H9 (cell line): ENCODE measurements at regions not wholly inside any gene's neighbourhood (a gene's known extent, or its start where the extent isn't known, plus 50 kb on each side); places are given as distances from the start of the nearest gene placed in this dataset.

Experiments
- DNase-seq: peaks from one replicate; pipeline ENCODE4 v3.0.0-alpha.2; 2017
- H2AFZ ChIP-seq: one replicate; pipeline ENCODE4 v1.6.1; 2013; ENCODE audit warnings: mild to moderate bottlenecking, low read length, control low read depth, moderate library complexity
- H2AK5ac ChIP-seq: 2 replicates; pipeline ENCODE4 v1.6.1; 2013; ENCODE audit warnings: low read length, control low read depth, mixed read lengths; ENCODE audit not compliant: insufficient read length
- H2BK120ac ChIP-seq: one replicate; pipeline ENCODE4 v1.6.1; 2013; ENCODE audit warnings: low read depth, mild to moderate bottlenecking, low read length, control low read depth, inconsistent platforms; ENCODE audit not compliant: poor library complexity, severe bottlenecking
- H2BK12ac ChIP-seq: 2 replicates; pipeline ENCODE4 v1.6.1; 2013; ENCODE audit warnings: low read length, control low read depth, mixed read lengths, low read depth; ENCODE audit not compliant: insufficient read length
- H2BK15ac ChIP-seq: 2 replicates; pipeline ENCODE4 v1.6.1; 2013; ENCODE audit warnings: low read depth, low read length, control low read depth
- H2BK20ac ChIP-seq: one replicate; pipeline ENCODE4 v1.6.1; 2013; ENCODE audit warnings: low read depth, mild to moderate bottlenecking, low read length, control low read depth, inconsistent platforms; ENCODE audit not compliant: poor library complexity, severe bottlenecking
- H2BK5ac ChIP-seq: 2 replicates; pipeline ENCODE4 v1.6.1; 2013; ENCODE audit warnings: low read length, control low read depth, mixed read lengths; ENCODE audit not compliant: insufficient read length
- H3K14ac ChIP-seq: 2 replicates; pipeline ENCODE4 v1.6.1; 2013; ENCODE audit warnings: low read length, control low read depth; ENCODE audit not compliant: insufficient read depth
- H3K18ac ChIP-seq: 2 replicates; pipeline ENCODE4 v1.6.1; 2013; ENCODE audit warnings: low read depth, mild to moderate bottlenecking, mixed read lengths, low read length, control low read depth; ENCODE audit not compliant: insufficient read length
- H3K23ac ChIP-seq: 2 replicates; pipeline ENCODE4 v1.6.1; 2013; ENCODE audit warnings: low read length, control low read depth, mixed read lengths, low read depth; ENCODE audit not compliant: insufficient read length
- H3K23me2 ChIP-seq: 2 replicates; pipeline ENCODE4 v1.6.1; 2013; ENCODE audit warnings: low read depth, mild to moderate bottlenecking, mixed read lengths, low read length, control low read depth; ENCODE audit not compliant: insufficient read length, poor library complexity, severe bottlenecking
- H3K27ac ChIP-seq: 2 replicates; pipeline ENCODE4 v1.5.1; 2013; ENCODE audit warnings: low read length, control low read depth, mixed read lengths, low read depth; ENCODE audit not compliant: insufficient read length
- H3K27me3 ChIP-seq: 2 replicates; pipeline ENCODE4 v1.6.1; 2013; ENCODE audit warnings: low read length, control low read depth, inconsistent platforms; ENCODE audit not compliant: insufficient read depth
- H3K4ac ChIP-seq: 2 replicates; pipeline ENCODE4 v1.6.1; 2013; ENCODE audit warnings: low read depth, mild to moderate bottlenecking, control low read depth, inconsistent platforms, low read length, moderate library complexity
- H3K4me1 ChIP-seq: 2 replicates; pipeline ENCODE4 v1.6.1; 2013; ENCODE audit warnings: low read length, control low read depth, inconsistent platforms; ENCODE audit not compliant: insufficient read depth
- H3K4me2 ChIP-seq: 2 replicates; pipeline ENCODE4 v1.6.1; 2013; ENCODE audit warnings: low read length, control low read depth, mixed read lengths; ENCODE audit not compliant: insufficient read length, insufficient read depth
- H3K56ac ChIP-seq: 2 replicates; pipeline ENCODE4 v1.6.1; 2013; ENCODE audit warnings: low read depth, mild to moderate bottlenecking, mixed read lengths, low read length, control low read depth; ENCODE audit not compliant: insufficient read length
- H3K79me1 ChIP-seq: 2 replicates; pipeline ENCODE4 v1.6.1; 2013; ENCODE audit warnings: low read depth, mild to moderate bottlenecking, moderate library complexity, low read length, control low read depth, inconsistent platforms; ENCODE audit not compliant: insufficient read depth, poor library complexity, severe bottlenecking
- H3K79me2 ChIP-seq: 2 replicates; pipeline ENCODE4 v1.6.1; 2013; ENCODE audit warnings: low read length, control low read depth, inconsistent platforms; ENCODE audit not compliant: insufficient read depth
- H3K9ac ChIP-seq: 2 replicates; pipeline ENCODE4 v1.6.1; 2013; ENCODE audit warnings: low read length, control low read depth, mixed read lengths; ENCODE audit not compliant: insufficient read length; ENCODE audit errors: extremely low read depth
- H3K9me3 ChIP-seq: one replicate; pipeline ENCODE4 v1.6.1; 2013; ENCODE audit warnings: low read depth, low read length, inconsistent platforms; ENCODE audit not compliant: control insufficient read depth
- H3T11ph ChIP-seq: one replicate; pipeline ENCODE4 v1.6.1; 2013; ENCODE audit warnings: mild to moderate bottlenecking, low read length, control low read depth, inconsistent platforms
- H4K20me1 ChIP-seq: one replicate; pipeline ENCODE4 v1.6.1; 2013; ENCODE audit not compliant: control insufficient read depth, insufficient read length, insufficient read depth
- H4K5ac ChIP-seq: 2 replicates; pipeline ENCODE4 v1.6.1; 2013; ENCODE audit warnings: low read depth, mild to moderate bottlenecking, mixed read lengths, low read length, control low read depth; ENCODE audit not compliant: insufficient read length
- H4K8ac ChIP-seq: replicated peaks from 2 replicates; pipeline ENCODE4 v1.6.1; 2013; ENCODE audit warnings: low read length, control low read depth, mixed read lengths, low read depth; ENCODE audit not compliant: insufficient read length
- H4K91ac ChIP-seq: 2 replicates; pipeline ENCODE4 v1.6.1; 2013; ENCODE audit warnings: low read depth, mild to moderate bottlenecking, moderate library complexity, mixed read lengths, low read length, control low read depth; ENCODE audit not compliant: insufficient read length
- H3K27ac Mint-ChIP-seq, 3 experiments: 2 replicates in 2 of 3; 3 replicates in 1 of 3; pipeline ENCODE4 v1.8.0; 2020 to 2021; ENCODE audit warnings: mixed read lengths in 3 of 3, mild to moderate bottlenecking in 1 of 3, moderate library complexity in 1 of 3
- H3K27me3 Mint-ChIP-seq: 2 replicates; pipeline ENCODE4 v1.8.0; 2021; ENCODE audit warnings: low read depth, mild to moderate bottlenecking, moderate library complexity, mixed read lengths
- H3K36me3 Mint-ChIP-seq, 3 experiments: 2 replicates in 2 of 3; 3 replicates in 1 of 3; pipeline ENCODE4 v1.8.0; 2020 to 2021; ENCODE audit warnings: low read depth in 3 of 3, mixed read lengths in 3 of 3; ENCODE audit not compliant: insufficient read depth in 1 of 3
- H3K4me1 Mint-ChIP-seq, 2 experiments: 2 replicates each; pipeline ENCODE4 v1.8.0; 2020; ENCODE audit warnings: mixed read lengths in 2 of 2
- H3K4me3 Mint-ChIP-seq, 2 experiments: 2 replicates in 1 of 2; 3 replicates in 1 of 2; pipeline ENCODE4 v1.8.0; 2020 to 2021; ENCODE audit warnings: mild to moderate bottlenecking in 2 of 2, mixed read lengths in 2 of 2, moderate library complexity in 1 of 2
- H3K9me3 Mint-ChIP-seq, 2 experiments: 2 replicates in 1 of 2; 3 replicates in 1 of 2; pipeline ENCODE4 v1.8.0; 2020; ENCODE audit warnings: mild to moderate bottlenecking in 2 of 2, mixed read lengths in 2 of 2, moderate library complexity in 1 of 2
- CTCF ChIP-seq: fragments of 200-600 bp; sonication (generic); conservative IDR thresholded peaks from 3 replicates; pipeline ENCODE4 v1.8.0; 2021; ENCODE audit warnings: antibody characterized with exemption, mild to moderate bottlenecking
- WGBS: extraction: QIAGEN DNeasy Blood & Tissue Kit; methylation state at CpG from one replicate; pipeline ENCODE4 v1.1.7; 2013; ENCODE audit warnings: missing lambda C conversion rate, low lambda C conversion rate, mixed read lengths; ENCODE audit not compliant: insufficient read length; ENCODE audit errors: extremely low coverage; 5-methylcytosine and 5-hydroxymethylcytosine counted together

- no peak overlapping the region for H3T11ph ChIP-seq
- Mint-ChIP-seq H3K9me3 (no peaks in the 10 kb centered on the region), H3K4me1 (peaks cover 4 to 14% of the 10 kb centered on the region in 2 experiments), H3K27ac (no peak overlapping the region), H3K36me3 (no peaks in the 10 kb centered on the region), H3K27me3 (no peaks in the 10 kb centered on the region; the same call in 1 of the 2 replicates), H3K4me3 (no peak overlapping the region)
- TF ChIP-seq CTCF, result no peak
- no peak overlapping the region for H2BK12ac ChIP-seq
- H3K9me3 ChIP-seq, result no peaks in the 10 kb centered on the region
- H3K4me1 ChIP-seq, result no peaks in the 10 kb centered on the region
- H4K91ac ChIP-seq, result no peak overlapping the region
- no peak overlapping the region for H3K27ac ChIP-seq
- H2AK5ac ChIP-seq, result no peak overlapping the region
- no peaks in the 10 kb centered on the region for H4K20me1 ChIP-seq
- no peak overlapping the region for H3K4ac ChIP-seq
- no peak overlapping the region for H2BK15ac ChIP-seq
- WGBS, result no CpG with 5 or more reads among the region's 10 CpGs
- H2BK120ac ChIP-seq, result no peak overlapping the region
- no peak for DNase-seq
- H2BK20ac ChIP-seq, result no peak overlapping the region
- H3K18ac ChIP-seq, result no peak overlapping the region
- H3K27me3 ChIP-seq, result no peaks in the 10 kb centered on the region
- no peak overlapping the region for H3K4me2 ChIP-seq
- H4K8ac ChIP-seq, result no peak overlapping the region
- H4K5ac ChIP-seq, result no peak overlapping the region
- no peak overlapping the region for H2AFZ ChIP-seq
- H3K14ac ChIP-seq, result no peak overlapping the region
- no peaks in the 10 kb centered on the region for H3K79me1 ChIP-seq
- no peak overlapping the region for H3K9ac ChIP-seq
- no peak overlapping the region for H2BK5ac ChIP-seq
- H3K79me2 ChIP-seq, result no peaks in the 10 kb centered on the region
- no peaks in the 10 kb centered on the region for H3K23me2 ChIP-seq
- H3K56ac ChIP-seq, result no peak overlapping the region
- H3K23ac ChIP-seq, result no peak overlapping the region
Measured at GRCh38 chr2:237257471-237257951, 156.5 kb downstream of the COL6A3 start.
